Retinal pigment epithelial cell (primary cell): ENCODE measurements at regions not wholly inside any gene's neighbourhood (a gene's known extent, or its start where the extent isn't known, plus 50 kb on each side); places are given as distances from the start of the nearest gene placed in this dataset.

Source experiments
- DNase-seq: peaks from one replicate; pipeline ENCODE4 v3.0.0-alpha.2; 2010; ENCODE audit warnings: low read depth
- H3K4me3 ChIP-seq: 2 replicates; pipeline ENCODE4 v1.5.1; 2011; ENCODE audit warnings: mild to moderate bottlenecking, low read length, control low read depth, moderate library complexity
- CTCF ChIP-seq: conservative IDR thresholded peaks from 2 replicates; pipeline ENCODE4 v1.5.1; 2011; ENCODE audit warnings: low read depth, low read length, control low read depth, inconsistent platforms

GRCh38 chr3:87900061-87900460, 158.7 kb downstream of the CGGBP1 start:
- no peak for DNase-seq
- no peak overlapping the region for H3K4me3 ChIP-seq
- peak; percentile 9 for TF ChIP-seq CTCF

DNA sequence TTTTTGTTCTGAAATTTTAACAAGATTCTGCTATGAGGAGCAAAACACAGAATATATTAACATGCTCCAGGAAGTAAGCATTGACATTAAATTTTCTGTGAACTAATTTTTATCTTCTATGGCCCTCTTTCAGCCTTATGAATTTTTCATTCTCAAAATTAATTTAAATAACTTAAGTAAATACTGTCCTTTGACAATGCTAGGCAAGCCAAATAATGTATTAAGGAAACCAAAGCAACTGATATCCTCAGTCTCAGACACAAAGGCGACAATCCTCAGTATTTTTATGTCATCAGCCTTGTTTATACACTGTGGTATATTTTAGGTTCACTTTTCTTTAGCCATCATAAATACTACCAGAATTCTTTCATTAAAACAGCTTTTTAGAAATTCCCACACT, 159.8 kb downstream of the CGGBP1 start:
- no peak for DNase-seq
- H3K4me3 ChIP-seq, result no peak overlapping the region
- TF ChIP-seq CTCF, result no peak

DNA sequence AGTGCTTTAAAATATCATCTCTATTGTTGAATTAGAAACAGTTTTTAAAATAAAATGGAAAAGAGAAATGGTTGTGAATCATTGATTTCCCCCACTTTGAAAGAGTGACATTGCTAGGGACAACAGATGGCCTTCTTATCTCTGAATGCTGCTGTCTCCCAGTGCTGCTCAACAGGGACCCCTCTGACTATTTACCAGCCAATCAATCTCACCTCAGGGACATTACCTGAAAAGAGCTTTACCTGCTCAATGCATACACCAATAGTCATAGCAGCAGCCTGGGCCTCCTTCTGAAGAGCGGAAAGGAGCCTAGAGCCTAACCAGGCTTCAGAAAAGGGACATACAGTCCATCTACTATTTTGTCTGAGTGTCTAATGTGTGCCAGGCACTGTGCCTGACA, 162.8 kb downstream of the CGGBP1 start:
- no peak for TF ChIP-seq CTCF
- no peak overlapping the region for H3K4me3 ChIP-seq
- no peak for DNase-seq

- no peak for DNase-seq
- no peak for TF ChIP-seq CTCF
- no peak overlapping the region for H3K4me3 ChIP-seq
Measured at GRCh38 chr3:87873136-87873535, 185.7 kb downstream of the CGGBP1 start.

- no peak for TF ChIP-seq CTCF
- DNase-seq, result no peak
- H3K4me3 ChIP-seq, result no peak overlapping the region
Measured at GRCh38 chr3:87867001-87867400, 191.8 kb downstream of the CGGBP1 start.

DNA sequence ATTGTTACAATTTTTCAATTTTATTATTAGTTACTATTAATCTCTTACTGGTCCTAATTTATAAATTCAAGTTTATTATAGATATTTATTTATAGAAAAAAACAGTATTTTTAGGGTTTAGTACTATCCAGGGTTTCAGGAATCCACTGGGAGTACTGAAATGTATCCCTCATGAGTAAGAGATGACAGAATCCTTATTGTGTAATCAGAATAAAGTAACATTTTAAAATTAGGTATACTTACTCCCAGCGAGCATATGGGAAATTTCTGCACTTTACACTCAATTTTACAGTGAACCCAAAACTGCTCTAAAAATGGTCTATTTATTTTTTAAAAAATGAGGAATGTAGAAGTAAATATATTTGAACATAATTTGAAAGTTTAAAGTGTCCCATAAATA, 202.7 kb downstream of the CGGBP1 start:
- no peak overlapping the region for H3K4me3 ChIP-seq
- no peak for DNase-seq
- no peak for TF ChIP-seq CTCF

GRCh38 chr3:87855616-87856015, 203.2 kb downstream of the CGGBP1 start:
- TF ChIP-seq CTCF, result no peak
- DNase-seq, result no peak
- H3K4me3 ChIP-seq, result no peak overlapping the region
